GM18502 (cell line): ENCODE measurements at regions not wholly inside any gene's neighbourhood (a gene's known extent, or its start where the extent isn't known, plus 50 kb on each side); places are given as distances from the start of the nearest gene placed in this dataset.
A peak's percentile ranks its signal among the peaks of the same experiment; 100 is the strongest.

Experiments
- ATAC-seq: cut with Tn5 transposase; IDR thresholded peaks from one replicate; pipeline ENCODE4 v1.9.1; 2021; ENCODE audit warnings: mild to moderate bottlenecking; ENCODE audit not compliant: unreplicated experiment, poor library complexity

DNA sequence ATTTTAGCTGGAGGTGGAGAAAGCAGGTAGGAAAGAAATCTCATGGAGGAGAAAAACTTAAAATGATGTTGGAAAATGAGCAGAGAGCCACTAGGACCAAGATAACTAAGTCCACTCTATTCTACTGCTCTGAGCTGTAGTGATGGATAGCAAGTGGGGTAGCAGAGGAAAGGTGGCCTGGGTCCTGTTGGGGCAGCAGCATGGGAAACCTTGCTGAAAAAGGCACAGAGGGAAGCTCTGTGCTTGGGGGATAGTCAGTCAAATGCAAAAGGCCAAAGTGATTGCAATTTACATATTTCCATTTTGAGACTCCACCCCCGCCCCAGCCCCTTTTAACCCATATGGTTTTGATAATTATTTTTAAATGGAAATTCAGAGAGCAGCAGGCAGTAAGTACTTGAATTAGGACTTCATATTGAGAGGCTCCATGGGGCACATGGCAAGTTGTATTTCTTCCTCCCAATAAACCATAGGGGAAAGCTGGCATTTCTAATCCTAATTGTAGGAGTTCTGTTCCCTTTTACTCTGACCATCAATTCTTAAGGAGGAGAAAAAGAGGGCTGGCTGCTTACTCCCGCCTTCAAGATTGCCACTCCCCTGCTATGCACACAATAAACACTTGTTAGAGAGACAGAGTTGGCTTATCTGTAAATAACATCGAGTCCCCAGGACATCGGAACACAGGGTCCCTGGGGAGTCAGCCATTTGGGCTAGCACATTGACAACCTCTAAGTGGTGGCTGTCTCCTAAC is 1341.5 kb upstream of the TENM4 start:
- no peak for ATAC-seq

DNA sequence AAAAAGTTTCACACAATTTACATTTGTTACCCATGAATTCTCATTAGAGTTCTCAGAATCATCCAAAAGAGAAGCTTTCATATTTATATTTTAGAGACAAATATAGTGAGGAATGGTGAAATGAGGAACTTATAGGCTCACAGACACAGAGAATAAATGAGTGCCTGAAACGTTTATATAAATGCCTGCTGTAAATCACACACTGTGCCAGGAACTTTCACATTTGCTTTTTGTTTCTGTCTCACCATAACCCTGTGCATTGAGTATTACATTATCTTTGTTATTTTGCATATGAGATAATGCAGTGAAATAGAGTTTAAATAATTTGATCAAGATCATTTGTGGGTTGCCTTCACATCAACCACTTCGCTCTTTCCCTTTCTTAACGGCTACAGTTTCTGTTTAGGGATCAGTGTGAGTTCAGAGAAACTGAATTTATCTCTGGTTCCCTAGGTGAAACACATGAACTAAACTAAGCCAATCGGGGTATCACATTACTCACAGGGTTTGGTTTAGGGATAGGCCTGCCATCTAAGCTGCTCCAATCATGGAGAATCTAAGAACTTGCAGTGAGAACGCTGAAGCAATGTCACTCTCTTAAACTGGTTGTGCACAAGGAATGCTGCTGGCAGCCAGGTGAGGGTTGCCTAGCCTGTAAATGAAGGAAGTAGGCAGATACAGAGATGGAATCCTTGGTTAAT is 1339.2 kb upstream of the TENM4 start:
- no peak for ATAC-seq

DNA sequence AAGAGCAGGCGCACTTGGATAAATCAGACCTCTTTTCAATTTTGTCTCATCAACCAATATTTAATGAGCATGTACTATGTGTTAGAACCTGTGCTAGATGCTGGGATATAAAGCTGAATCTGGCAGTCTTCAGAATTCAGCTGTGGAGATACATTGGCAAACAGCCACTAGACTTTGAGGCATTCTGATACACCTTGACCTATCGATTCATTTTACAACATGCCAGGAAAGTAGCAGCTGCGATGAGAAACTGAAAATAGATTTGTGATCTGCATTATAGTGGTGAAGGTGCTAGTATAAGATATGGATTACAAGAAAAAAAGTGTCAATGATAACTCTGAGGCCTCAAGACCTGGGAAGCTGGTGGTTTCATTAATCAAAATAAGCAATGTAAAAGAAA is 1338.1 kb upstream of the TENM4 start:
- ATAC-seq: no peak

DNA sequence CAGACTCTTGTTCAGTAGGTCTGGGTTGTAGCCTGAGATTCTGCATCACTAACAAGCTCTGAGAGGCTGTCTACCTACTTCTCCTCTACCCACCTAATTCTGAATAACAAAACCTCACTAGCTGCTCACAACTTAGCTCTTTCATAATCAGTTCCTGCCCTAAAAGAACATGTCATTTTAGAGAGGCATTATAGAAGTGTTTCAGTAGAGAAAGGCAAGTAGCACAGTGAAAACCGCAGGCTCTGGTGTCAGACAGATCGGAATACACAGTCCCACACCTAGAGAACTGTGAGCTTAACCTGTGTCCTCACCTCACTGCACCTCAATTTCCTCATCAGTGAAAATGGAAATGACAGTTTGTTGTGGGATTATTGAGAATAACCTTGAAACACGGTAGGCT is 1337.6 kb upstream of the TENM4 start:
- no peak for ATAC-seq

DNA sequence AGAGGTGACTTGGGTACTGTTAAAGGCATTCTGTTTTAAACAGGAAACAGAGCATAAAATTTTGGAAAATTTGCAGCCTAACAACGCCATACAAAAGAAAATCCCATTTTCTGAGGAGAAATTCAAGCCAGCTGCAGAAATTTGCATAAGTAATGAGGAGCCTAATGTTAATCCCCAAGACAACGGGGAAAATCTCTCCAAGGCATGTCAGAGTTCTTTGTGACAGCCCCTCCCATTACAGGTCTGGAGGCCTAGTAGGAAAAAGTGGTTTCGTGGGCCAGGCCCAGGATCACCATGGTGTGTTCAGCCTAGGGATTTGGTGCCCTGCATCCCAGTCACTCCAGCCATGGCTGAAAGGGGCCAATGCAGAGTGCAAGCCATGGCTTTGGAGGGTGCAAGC is 1333.1 kb upstream of the TENM4 start:
- no peak for ATAC-seq

DNA sequence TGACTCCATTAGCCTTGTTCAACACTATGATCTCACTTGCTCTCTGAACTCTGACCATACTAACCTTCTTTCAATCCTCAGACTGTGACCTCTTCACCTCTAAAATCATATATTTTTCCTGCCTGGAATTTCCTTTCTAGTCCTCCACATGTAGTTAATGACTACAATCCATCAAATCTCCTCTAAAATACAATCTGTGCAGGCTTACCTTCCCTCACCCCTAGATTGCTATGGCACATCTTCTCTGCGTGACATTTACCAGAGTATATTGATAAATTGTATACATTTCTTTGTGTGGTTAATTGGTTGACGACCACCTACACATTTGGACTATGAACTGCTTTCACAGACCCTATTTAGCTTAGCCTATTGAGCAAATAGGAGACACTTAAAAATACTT is 1330.2 kb upstream of the TENM4 start:
- ATAC-seq: no peak

DNA sequence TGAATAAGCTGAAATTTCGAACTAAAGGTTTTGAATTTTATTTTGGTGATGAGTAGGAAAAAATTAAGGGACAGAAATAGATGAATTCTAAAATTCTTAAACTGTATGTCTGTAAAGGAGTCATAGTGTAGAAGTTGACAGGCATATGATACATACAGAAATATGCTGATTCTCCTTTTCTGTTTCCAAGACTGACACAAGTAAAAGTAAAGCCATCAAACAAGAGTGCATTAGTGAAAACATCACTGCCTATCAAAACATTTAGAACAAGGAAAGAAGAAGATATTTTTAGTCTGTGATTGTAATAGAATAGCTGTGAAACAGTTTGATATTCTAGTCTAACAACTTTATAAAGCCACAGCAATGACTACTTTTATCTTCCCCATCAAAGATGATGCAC is 1318.0 kb upstream of the TENM4 start:
- no peak for ATAC-seq

DNA sequence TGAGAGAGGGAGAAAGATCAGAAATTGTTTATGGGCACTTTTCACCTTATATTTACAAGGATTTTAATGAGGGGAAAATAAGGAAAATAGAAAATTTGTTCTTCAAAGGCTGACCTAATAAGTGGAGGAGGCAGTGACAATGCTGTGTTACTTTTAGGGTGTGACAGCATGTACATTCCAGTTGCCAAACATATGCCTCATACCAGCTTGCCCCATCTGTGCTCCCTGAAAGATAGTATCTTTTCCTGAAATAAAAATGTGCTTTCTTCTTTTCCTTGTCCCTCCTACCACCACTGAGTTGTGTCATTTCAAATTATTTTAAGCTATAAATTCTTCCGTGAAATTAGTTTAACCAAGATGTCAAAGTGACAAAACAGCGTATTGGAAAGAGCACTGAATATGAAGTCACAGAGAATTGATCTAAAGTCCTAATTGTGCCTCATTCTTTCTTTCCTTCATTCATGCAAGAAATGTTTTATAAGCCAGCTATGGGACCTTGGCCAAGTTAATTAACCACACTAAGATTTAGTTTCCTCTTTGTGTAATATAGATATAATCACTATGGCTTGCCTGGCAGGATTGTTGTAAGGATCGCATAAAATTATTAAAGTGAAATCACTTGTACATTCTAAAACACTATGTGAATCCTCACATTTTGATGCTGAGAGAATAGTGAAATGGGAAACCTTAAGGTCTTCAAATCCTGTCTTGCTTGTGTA is 1307.5 kb upstream of the TENM4 start:
- ATAC-seq: no peak

DNA sequence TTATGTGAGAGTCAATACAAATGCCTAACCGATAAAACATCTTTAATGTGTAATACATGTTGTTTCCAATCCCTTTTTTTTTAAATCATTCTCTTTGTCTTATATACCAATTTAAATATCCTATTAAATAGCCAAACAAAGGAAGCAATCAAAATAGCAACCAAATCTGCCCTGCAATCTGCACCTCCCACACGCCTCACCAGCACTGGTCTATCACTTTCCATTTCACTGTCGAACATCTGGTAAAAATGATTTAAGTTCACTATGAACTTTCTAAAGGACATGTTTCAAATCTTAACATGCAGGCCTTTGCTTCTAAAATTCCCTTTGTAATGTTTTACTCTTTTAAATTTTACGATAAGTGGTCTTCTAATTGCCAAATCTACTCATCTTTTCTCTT is 1305.5 kb upstream of the TENM4 start:
- ATAC-seq: no peak

DNA sequence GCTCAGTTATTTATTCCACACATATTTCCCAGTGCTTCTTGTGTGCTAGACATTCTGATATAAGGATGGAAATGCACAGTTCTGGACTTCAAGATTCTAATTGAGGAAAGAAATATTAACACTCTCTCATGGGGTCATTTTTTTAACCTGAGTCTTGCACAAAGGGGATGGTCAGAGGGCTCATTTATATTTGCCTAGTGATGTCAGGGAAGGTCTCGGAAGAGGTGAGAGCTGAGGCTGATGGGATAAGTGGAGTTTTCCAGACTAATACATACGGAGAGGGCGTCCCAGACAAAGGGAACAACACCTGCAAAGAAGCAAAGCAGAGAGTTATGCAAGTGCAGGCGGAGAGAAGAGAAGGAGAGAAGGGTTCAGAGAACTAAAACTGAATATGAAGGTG is 1304.6 kb upstream of the TENM4 start:
- ATAC-seq: no peak

DNA sequence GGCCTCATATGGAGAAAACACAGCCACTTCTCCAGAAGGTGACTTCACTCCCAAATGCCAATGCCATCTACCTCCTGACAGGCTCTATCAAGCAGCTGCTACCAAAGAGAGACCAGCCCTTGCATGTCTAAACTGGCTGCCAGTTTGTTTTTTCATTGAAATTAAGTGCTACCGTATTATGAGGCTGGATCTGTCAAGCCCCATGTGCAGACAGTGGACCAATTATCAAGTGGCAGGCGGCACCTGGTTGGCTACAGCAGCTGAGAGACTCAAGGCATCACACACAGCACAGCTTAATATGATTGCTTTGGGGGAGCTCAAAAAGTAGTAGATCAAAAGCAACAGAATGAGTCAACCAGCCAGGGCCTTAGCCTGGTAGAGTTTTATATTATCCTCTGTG is 1293.0 kb upstream of the TENM4 start:
- ATAC-seq: no peak

DNA sequence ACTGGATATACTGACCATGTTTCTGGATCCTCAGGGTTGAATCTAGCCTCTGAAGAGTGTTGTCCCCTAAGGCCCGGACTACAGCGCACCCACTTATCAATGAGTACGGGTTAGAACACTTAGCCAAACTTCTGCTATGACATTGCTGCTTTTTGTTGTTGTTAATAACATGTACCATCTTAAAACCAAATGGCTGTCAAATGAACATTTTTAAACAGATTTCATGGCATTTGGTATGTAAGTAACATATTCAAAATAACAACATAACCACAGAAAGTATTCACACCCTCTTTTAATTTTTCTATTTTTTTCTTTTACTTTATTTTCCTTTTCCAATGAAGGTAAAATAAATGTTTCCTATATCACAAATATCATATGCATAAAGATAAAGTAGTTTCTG is 1292.5 kb upstream of the TENM4 start:
- ATAC-seq: no peak

DNA sequence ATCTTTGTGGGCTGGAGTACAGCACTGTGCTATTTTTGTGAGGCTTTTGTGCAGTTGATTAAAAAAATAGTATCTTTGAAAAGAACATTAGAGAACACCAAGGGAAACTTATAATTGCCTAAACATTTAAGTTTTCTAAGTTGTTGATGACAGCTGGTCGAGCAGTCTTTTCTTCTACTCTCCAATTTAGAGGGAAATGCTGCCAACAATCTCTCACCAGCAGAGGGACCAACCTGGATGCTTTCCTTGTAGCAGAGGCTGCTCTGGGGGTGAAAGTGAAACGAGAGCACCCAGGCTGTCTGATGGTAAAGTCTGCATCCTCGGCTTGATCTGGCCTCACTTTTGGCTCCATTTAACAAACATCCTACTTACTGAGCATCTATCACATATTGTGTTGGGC is 1286.5 kb upstream of the TENM4 start:
- peak; percentile 88 for ATAC-seq

DNA sequence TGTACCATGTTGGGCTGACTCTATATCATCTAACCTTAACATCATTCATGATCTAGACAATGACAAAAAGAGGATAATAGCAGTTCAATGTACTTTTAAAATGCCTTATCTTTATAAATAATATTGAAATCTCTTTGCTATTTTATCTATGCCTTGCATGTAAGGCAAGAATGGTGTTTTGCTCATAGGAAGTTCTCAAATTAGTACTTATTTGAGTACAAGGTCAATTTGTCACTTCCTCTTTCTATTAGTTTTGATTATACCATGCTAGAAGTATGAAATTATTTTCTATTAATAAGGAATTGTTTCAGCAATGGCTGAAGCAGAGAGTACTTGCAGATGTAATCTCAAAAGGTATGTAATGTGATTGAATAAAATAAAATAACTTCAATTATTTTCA is 1285.4 kb upstream of the TENM4 start:
- no peak for ATAC-seq

DNA sequence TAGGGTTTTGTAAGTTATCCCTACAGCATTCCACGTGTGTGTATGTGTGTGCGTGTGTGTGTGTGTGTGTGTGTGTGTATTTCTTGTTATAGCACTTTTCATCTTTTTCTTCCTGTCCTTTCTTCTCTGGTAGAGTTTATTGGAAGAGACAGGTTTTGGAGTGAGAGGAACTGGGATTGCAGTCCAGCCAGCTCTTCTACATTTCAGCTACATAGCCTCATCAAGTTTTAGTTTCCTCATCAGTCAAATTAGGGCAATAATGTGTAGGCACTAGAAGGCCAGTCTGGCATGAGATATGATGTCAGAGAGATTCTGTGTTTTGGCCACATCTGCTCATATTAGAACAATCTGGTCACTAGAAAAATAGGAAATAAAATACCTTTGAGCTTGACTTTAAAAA is 1283.5 kb upstream of the TENM4 start:
- no peak for ATAC-seq

DNA sequence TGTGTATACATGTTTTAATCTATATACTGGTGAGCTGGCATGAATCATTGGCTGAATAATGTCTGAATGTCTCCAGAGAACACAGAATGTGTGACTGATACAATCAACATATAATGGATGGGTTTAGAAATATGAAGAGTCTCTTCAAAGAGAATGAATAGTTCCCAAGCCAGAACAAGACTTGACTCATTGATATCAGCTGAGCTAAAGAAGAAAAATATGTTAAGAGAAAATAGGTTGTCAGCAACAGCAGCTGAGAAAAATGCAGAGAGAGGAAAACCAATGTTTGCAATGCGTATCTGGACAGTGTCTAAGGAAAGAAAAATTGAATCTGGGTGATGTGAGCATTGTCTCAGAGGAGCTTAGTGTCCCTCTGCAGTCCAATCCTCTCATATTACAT is 1281.8 kb upstream of the TENM4 start:
- ATAC-seq: no peak

DNA sequence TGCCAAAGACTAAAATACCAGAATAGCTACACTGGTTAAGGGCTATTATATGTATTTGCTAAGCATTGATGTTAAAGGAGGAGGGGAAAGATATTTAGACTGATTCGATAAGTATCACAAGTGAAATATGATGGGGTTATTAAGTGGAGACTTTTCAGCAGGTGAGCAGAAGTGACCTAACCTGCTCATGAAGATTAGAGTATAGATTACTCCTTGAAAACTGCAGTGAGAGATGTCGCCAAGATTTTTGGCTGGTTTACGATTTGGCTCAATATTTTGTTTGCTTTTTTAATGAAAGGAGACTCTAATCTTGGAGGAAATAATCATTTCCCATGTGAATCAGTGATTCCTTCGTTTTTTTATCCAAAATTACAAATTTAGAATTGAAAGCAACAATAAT is 1279.5 kb upstream of the TENM4 start:
- ATAC-seq: no peak

DNA sequence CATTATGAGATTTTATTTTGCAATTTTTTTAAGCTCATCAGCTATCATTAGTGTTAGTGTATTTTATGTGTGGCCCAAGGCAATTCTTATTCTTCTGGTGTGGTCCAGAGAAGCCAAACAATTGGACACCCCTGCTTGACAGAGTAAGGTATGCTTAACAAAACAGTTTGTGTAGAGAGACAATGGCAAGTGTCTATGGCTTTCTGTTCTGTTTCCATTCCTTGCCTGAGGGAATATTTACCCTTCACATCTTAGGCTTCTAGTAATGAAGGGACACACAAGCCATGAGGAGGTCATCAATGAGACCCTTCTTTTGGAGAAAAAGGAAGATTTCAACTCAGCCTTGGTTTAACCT is 1278.4 kb upstream of the TENM4 start:
- no peak for ATAC-seq

DNA sequence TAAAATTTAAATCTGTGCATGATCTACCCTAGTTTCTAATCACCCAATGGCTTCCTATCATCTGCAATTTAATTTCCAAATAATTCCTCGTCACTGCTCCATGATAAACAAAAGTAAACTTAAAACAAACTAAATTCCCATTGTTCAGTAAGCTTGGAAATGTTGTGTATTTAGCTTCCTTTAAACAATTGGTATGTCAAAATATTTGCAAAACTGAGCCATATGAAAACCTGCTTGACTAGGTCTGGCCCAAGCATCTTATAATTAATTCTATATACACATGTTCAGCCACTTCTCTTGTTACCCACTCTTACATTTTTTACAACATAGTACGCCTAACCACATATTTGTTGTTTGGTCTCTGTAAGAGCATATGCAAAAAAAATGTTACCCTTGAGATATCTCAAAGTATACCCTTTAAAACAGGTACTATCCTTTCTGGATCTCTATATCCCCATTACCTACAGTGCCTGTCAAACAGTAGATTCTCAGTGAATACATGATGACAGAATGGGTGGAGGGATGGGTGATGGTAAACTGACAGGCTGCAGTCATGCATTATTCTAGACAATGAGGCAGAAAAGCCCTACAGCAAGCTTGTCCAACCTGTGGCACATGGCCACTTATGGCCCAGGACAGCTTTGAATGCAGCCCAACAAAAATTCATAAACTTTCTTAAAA is 1277.9 kb upstream of the TENM4 start:
- ATAC-seq: no peak

DNA sequence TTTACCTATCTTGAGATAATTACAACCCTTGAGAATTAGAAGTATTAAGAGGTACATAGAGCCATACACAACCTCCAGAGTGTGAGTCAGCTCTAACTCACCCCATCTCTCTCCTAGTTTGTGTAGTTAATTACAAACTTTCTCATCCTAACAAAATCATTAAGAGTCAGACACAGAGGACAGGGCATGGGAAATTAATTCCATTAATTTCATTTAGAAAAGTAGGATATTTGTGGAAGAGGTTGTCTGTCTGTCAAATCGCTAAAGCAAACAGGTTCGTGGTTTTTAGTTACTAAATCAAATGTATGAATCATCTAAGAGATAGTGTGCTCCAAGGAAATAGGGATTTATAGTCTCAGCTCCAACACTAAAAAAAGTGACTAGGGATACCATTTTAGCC is 1261.4 kb upstream of the TENM4 start:
- no peak for ATAC-seq

DNA sequence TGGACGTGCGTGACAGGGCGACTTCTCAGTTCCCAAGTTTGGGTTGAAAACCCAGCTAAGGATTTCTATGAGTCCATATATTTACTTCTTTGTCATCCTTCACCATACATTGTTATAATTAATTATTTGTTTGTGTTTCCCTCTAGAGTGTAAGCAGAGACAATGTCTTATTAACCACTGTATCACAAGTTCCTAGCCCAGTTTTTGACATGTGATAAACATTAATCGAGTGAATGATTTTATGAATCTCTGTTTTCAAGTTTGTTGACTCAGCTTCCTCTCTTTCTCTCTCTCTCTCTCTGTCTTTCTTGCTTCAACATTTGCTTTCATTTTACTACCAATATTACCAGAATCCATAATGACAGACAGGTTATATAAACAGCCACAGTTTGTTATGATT is 1259.6 kb upstream of the TENM4 start:
- no peak for ATAC-seq
